IPS-20b (cell line): ENCODE measurements at regions not wholly inside any gene's neighbourhood (a gene's known extent, or its start where the extent isn't known, plus 50 kb on each side); places are given as distances from the start of the nearest gene placed in this dataset.

Experiments used
- H3K27ac ChIP-seq: one replicate; pipeline ENCODE4 v1.5.1; 2013; ENCODE audit warnings: low read length
- H3K27me3 ChIP-seq: 2 replicates; pipeline ENCODE4 v1.6.1; 2013; ENCODE audit warnings: mild to moderate bottlenecking, low read length, inconsistent platforms; ENCODE audit not compliant: insufficient read depth
- H3K36me3 ChIP-seq: 2 replicates; pipeline ENCODE4 v1.6.1; 2013; ENCODE audit warnings: low read depth, mild to moderate bottlenecking, inconsistent platforms, low read length, moderate library complexity; ENCODE audit not compliant: insufficient read depth
- H3K4me1 ChIP-seq: 2 replicates; pipeline ENCODE4 v1.6.1; 2013; ENCODE audit warnings: mild to moderate bottlenecking, control low read depth, inconsistent platforms, low read length, moderate library complexity; ENCODE audit not compliant: insufficient read depth
- H3K4me3 ChIP-seq: 2 replicates; pipeline ENCODE4 v1.5.1; 2013; ENCODE audit warnings: mild to moderate bottlenecking, low read length, inconsistent platforms
- H3K9ac ChIP-seq: 2 replicates; pipeline ENCODE4 v1.6.1; 2013; ENCODE audit warnings: low read depth, mild to moderate bottlenecking, inconsistent platforms, low read length, moderate library complexity
- H3K9me3 ChIP-seq: 2 replicates; pipeline ENCODE4 v1.6.1; 2013; ENCODE audit warnings: mild to moderate bottlenecking, low read depth, low read length, inconsistent platforms; ENCODE audit not compliant: insufficient read depth

DNA sequence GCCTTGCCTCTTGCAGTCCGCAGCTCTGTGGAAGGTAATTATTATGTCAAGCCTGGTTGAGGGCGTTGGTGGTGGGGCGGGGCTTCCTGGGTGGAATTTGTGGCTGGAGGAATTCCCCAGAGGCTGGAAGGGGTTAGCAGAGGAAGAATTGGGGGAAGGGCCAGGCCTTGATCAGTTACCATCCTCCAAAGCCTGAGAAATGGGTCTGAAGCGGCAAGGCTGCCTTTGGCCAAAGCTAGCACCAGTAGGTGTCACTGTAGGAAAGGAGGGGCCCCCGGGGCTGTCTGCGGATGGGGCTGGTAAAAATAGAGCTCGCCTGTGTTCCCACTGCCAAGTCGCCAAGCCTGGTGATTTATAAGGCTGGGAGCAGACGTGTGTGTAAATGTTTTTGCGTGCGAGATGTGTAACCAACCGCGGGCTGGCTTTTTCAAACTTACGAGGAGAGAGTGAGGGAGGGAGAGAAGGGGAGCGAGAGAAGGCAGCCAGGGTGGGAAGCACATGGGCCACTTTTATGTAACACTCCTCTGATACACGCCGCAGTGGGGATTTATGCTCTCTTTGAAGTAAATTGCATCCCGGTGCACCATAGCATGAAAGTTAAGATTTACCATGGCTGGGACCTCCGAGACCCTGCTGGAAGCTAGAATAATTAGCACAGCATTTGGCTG lies 367.0 kb downstream of the BCOR start:
- Histone ChIP-seq H3K4me3 (peak overlapping the region; percentile 46; the same call in 1 of the 2 replicates), H3K27me3 (no peaks in the 10 kb centered on the region), H3K27ac (no peak overlapping the region), H3K9ac (peak overlapping the region; percentile 29; the same call in 1 of the 2 replicates), H3K4me1 (peaks cover 6% of the 10 kb centered on the region; the same call in 1 of the 2 replicates), H3K36me3 (no peaks in the 10 kb centered on the region), H3K9me3 (no peaks in the 10 kb centered on the region)

DNA sequence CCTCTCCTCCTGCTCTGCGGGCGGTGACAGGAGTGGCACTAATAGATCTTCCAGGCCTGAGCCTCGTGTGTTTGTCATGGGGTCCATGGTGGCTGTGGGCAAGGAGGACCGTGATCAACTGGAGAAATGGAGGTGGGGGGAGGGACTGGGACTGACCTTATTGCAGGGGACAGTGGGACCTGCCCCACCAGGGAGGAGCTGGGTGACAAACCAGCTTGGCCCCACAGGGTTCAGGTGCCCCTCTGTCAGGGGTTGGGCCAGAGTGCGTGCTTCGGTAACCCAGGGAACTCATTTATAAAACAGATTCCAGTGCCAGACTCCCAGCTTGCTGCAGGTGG lies 366.5 kb downstream of the BCOR start:
- peaks cover 6% of the 10 kb centered on the region; the same call in 1 of the 2 replicates for H3K4me1 ChIP-seq
- peak overlapping the region; percentile 29; the same call in 1 of the 2 replicates for H3K9ac ChIP-seq
- no peak overlapping the region for H3K27ac ChIP-seq
- H3K9me3 ChIP-seq: no peaks in the 10 kb centered on the region
- no peaks in the 10 kb centered on the region for H3K36me3 ChIP-seq
- no peaks in the 10 kb centered on the region for H3K27me3 ChIP-seq
- no peak overlapping the region for H3K4me3 ChIP-seq

DNA sequence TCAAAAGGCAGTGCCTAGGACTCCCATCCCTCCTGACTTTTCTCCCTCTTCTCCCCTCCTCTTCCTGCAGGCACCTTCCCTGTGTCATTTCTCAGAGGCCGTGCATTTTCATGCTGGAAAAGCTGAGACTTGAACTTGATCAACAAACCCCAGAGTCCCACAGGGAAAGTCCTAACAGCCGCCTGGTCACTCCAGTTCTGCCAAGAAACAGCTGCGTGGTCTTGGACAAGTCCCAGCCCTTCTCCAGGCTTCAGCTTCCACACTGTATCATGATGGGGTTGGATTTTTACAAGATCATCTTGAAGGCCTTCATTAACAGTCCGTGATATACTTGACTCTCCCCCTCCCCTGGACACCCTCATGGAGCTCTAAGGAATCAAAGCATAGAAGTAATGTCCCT lies 366.0 kb downstream of the BCOR start:
- no peaks in the 10 kb centered on the region for H3K9me3 ChIP-seq
- H3K27me3 ChIP-seq: no peaks in the 10 kb centered on the region
- no peak overlapping the region; the same call in 1 of the 2 replicates for H3K9ac ChIP-seq
- H3K27ac ChIP-seq: no peak overlapping the region
- no peak overlapping the region for H3K4me3 ChIP-seq
- H3K4me1 ChIP-seq: peaks cover 6% of the 10 kb centered on the region; the same call in 1 of the 2 replicates
- H3K36me3 ChIP-seq: no peaks in the 10 kb centered on the region

DNA sequence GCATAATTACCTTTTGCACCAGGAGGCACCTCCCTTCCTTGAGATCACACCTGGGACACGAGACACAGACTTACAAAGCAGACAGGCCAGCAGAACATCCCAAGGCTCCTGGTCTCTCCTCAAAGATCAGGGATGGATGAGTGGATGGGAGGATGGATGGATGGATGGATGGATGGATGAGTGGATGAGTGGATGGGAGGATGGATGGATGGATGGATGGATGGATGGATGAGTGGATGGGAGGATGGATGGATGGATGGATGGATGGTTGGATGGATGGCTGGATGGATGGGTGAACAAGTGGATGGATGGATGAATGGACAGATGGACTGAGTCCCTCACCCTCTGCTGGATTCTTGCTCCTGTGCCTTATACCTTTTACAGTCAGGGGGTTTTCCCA lies 364.0 kb downstream of the BCOR start:
- Histone ChIP-seq H3K4me3 (no peak overlapping the region), H3K36me3 (no peaks in the 10 kb centered on the region), H3K27me3 (no peaks in the 10 kb centered on the region), H3K27ac (no peak overlapping the region), H3K9me3 (no peaks in the 10 kb centered on the region), H3K4me1 (peaks cover 6% of the 10 kb centered on the region; the same call in 1 of the 2 replicates), H3K9ac (no peak overlapping the region)

DNA sequence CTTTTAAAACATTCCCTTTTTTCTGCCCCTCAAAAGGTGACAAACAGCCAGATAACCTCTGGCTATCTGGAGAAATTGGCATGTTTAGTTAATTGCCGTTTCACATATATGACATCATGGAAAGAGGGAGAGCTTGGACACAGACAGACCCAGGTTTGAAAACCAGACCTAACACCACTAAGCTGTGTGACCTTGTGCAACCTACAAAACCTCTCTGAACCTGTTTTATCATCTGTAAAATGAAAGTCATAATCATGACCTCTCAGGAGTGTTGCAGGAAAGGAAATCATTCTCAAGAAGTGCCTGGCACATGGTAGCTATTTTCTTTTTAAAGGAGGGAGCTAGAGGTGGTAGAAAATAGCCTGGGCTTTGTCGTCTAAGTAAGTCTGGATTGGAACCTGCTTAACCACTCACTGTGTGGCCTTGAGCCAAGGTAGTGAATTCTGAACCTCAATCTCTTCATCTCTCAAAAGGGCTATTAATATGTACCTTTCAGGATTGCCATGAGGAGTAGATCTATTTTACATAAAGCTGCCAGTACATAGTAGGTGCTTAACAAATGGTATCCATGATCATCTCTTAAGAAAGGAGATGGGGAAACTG lies 363.5 kb downstream of the BCOR start:
- H3K27ac ChIP-seq: no peak overlapping the region
- no peaks in the 10 kb centered on the region for H3K9me3 ChIP-seq
- no peak overlapping the region for H3K9ac ChIP-seq

DNA sequence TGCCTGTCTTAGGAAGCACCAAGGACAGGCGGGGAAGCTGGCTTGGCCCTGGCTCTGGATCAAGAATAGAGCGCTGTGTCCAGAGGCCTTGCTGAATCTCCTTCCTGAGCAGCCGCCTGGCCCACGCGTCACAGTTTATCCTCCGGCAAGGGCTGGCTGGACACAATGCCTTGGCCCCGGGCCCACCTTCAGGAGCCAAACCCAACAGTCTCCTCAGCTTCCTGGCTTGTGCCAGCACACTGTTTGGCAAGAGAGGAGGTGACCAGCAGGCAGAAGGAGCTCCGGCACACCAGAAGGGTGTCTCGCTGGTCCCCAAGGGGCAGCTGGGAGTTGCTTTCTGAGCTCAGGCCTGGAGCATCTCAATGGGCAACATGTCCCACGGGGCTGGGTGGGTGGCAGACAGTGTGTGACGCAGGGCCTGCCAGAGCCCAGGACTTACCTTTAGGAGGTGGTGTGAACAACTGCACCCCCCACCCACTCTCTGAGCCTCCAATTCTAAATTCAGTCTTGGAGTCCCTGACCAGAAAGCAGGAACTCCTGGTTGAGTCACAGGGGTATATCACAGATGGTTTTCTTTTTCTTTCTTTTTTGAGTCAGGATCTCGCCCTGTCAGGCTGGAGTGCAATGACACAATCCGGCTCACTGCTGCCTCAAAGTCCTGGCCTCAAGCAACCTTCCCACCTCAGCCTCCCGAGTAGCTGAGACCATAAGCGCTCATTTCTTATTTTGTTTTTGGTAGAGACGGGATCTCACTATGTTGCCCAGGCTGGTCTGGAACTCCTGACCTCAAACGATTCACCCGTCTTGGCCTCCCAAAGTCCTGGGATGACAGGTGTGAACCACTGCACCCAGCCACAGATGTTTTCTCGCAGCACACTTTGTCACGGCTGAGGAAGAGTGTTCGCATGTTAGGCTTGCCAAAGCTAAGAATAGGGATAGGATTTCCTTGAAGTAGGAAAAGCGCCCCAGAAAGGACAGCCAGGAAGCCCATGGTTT lies 361.2 kb downstream of the BCOR start:
- Histone ChIP-seq H3K9me3 (no peaks in the 10 kb centered on the region), H3K4me3 (no peak overlapping the region), H3K9ac (no peak overlapping the region), H3K27ac (no peak overlapping the region), H3K27me3 (no peaks in the 10 kb centered on the region), H3K36me3 (no peaks in the 10 kb centered on the region), H3K4me1 (no peaks in the 10 kb centered on the region)

More for the DNA sequence above, 363.5 kb downstream of the BCOR start:
- Histone ChIP-seq H3K27me3 (no peaks in the 10 kb centered on the region), H3K36me3 (no peaks in the 10 kb centered on the region), H3K4me3 (no peak overlapping the region), H3K4me1 (peaks cover 6% of the 10 kb centered on the region; the same call in 1 of the 2 replicates)

DNA sequence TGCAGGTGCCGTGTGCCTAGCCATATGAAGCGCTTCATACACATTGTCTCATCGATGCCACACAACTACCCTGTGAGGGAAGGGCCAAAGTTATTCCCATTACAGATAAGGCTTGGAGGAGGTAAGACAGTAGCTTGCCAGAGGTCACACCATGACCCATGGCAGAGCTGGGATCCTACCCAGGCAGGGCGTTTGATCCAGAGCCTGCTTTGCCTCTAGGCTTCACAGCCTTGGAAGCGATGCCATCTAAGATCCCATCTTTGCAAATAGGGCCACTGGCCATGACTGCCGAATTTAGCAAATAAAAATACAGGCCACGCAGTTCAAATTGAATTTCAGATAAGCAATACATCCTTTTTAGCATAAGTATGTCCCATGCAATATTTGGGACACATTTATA lies 358.2 kb downstream of the BCOR start:
- H3K9ac ChIP-seq: no peak overlapping the region
- H3K36me3 ChIP-seq: no peaks in the 10 kb centered on the region
- no peaks in the 10 kb centered on the region for H3K4me1 ChIP-seq
- H3K27me3 ChIP-seq: no peaks in the 10 kb centered on the region
- no peaks in the 10 kb centered on the region for H3K9me3 ChIP-seq
- H3K4me3 ChIP-seq: no peak overlapping the region
- H3K27ac ChIP-seq: no peak overlapping the region

DNA sequence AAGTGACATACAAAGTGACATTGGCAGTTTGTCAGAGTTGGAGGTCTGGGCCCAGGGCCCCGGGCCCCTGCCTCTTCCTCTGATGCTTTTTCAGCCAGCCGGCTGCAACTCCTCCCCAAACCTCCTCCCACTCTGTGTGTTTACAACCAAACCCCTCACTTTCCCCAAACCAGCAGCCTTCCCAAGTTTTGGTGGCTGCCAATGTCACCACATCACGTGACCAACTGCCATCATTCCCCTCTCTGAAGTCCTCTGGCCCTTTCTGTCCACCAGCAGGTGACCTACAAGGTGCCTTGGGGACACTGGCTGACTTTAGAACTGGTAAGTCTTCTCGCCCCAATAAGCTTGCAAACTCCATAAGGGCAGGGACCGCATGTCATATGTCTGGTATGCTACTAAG lies 357.7 kb downstream of the BCOR start:
- no peaks in the 10 kb centered on the region for H3K9me3 ChIP-seq
- H3K27me3 ChIP-seq: no peaks in the 10 kb centered on the region
- H3K9ac ChIP-seq: no peak overlapping the region
- no peak overlapping the region for H3K27ac ChIP-seq
- H3K36me3 ChIP-seq: no peaks in the 10 kb centered on the region
- H3K4me1 ChIP-seq: no peaks in the 10 kb centered on the region
- no peak overlapping the region for H3K4me3 ChIP-seq

DNA sequence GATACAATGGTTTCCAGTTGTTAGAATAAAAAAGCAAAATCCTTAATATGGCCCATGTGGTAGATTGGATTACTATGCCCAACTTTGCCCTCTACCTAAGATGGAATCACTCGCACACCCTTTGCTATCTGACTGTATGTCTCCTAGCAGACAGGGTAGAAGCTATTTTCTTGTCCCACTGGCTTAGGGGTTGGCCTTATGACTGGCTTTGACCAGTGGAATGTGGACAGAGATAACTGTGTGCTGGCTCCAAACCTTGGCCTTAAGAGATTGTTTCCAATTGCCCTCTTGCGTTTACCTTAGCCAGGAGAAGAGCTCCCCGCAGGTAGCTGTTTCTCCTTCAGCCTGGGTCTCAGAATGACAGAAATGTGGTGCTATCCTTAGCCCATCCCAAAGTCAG lies 355.9 kb downstream of the BCOR start:
- Histone ChIP-seq H3K9me3 (no peaks in the 10 kb centered on the region), H3K36me3 (no peaks in the 10 kb centered on the region)

DNA sequence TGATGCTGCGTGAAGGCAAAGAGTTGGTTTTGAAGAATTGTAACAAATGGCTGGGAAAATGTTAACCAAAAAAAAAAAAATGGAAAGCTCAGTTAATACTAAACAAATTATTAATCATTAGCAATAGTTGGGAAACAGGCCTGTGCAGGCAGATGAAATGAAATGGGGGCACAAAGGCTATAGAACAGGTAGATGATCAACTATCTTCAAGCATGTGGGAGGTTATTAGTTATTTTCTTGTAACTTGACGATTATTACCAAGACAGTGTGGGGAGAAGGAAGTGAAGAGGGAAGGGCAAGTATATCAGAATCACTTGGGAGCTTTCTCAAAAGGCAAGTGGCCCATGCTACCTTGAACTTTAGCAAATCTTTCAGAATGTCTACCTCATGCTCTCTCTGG lies 351.9 kb downstream of the BCOR start:
- H3K4me1 ChIP-seq: no peaks in the 10 kb centered on the region
- no peaks in the 10 kb centered on the region for H3K27me3 ChIP-seq
- H3K9ac ChIP-seq: no peak overlapping the region
- H3K27ac ChIP-seq: no peak overlapping the region
- H3K4me3 ChIP-seq: no peak overlapping the region
- no peaks in the 10 kb centered on the region for H3K36me3 ChIP-seq
- no peaks in the 10 kb centered on the region for H3K9me3 ChIP-seq

More for the DNA sequence above, 355.9 kb downstream of the BCOR start:
- Histone ChIP-seq H3K4me1 (no peaks in the 10 kb centered on the region), H3K27ac (no peak overlapping the region), H3K9ac (no peak overlapping the region), H3K27me3 (no peaks in the 10 kb centered on the region), H3K4me3 (no peak overlapping the region)

DNA sequence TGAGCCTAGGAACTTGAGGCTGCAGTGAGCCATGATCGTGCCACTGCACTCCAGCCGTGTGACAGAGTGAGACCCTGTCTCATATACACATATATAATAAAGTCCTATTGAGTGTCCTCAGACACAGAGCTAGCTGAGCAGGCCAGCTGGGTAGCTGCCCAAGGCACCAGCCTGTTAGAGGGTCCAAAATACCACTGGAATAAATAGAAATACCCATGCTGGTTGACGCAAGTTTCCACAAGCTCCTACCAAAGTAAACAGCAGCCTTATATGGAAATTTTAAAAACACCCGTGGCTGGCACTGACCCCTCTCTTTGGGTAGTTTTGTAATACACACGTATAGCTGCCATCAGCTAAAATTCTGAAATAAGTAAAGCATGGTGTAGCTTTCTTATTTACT lies 348.6 kb downstream of the BCOR start:
- Histone ChIP-seq H3K9me3 (no peaks in the 10 kb centered on the region), H3K9ac (no peak overlapping the region), H3K27me3 (no peaks in the 10 kb centered on the region), H3K4me1 (no peaks in the 10 kb centered on the region), H3K27ac (no peak overlapping the region), H3K36me3 (no peaks in the 10 kb centered on the region), H3K4me3 (no peak overlapping the region)
